ENCODE measurements at regions not wholly inside any gene's neighbourhood (a gene's known extent, or its start where the extent isn't known, plus 50 kb on each side); places are given as distances from the start of the nearest gene placed in this dataset.

- DNase-seq: no peak
Measured at GRCh38 chrX:42149765-42150164, 226.4 kb upstream of the CASK start.

GRCh38 chrX:42149281-42149680 lies 225.9 kb upstream of the CASK start:
- ATAC-seq (no peak), DNase-seq (no peak)
- no peaks in the 10 kb centered on the region for H3K36me3 ChIP-seq
- no peaks in the 10 kb centered on the region for H3K9me3 ChIP-seq
- intact Hi-C loops (cut with DNase I): no loop called here
- no peak overlapping the region for H3K4me3 ChIP-seq
- WGBS (ENCODE audit: insufficient coverage, low coverage, low lambda C conversion rate, missing lambda C conversion rate): 63% methylated on average over 2 of the region's 2 CpGs
- no peak overlapping the region for H3K27ac ChIP-seq
- no peaks in the 10 kb centered on the region for H3K4me1 ChIP-seq
- TF ChIP-seq CTCF (IDR thresholded peaks at IDR 0.05) (no peak), POLR2A (IDR thresholded peaks at IDR 0.05) (no peak)
- H3K27me3 ChIP-seq: no peaks in the 10 kb centered on the region

More at GRCh38 chrX:42149765-42150164, 226.4 kb upstream of the CASK start:
- no peak for TF ChIP-seq CTCF (IDR thresholded peaks at IDR 0.05)
- no peak for TF ChIP-seq POLR2A (IDR thresholded peaks at IDR 0.05)
- Histone ChIP-seq H3K36me3 (no peaks in the 10 kb centered on the region), H3K9me3 (no peaks in the 10 kb centered on the region), H3K27ac (no peak overlapping the region), H3K4me1 (no peaks in the 10 kb centered on the region), H3K4me3 (no peak overlapping the region), H3K27me3 (no peaks in the 10 kb centered on the region)
- intact Hi-C loops (cut with DNase I): no loop called here
- 58% methylated on average over 4 of the region's 4 CpGs for WGBS (ENCODE audit: insufficient coverage, low coverage, low lambda C conversion rate, missing lambda C conversion rate)
- ATAC-seq: no peak

- no peak for TF ChIP-seq CTCF (IDR thresholded peaks at IDR 0.05)
- TF ChIP-seq POLR2A (IDR thresholded peaks at IDR 0.05): no peak
- intact Hi-C loops (cut with DNase I): no loop called here
Measured at GRCh38 chrX:42143866-42144592, 220.7 kb upstream of the CASK start.

GRCh38 chrX:42140320-42140719 lies 217.0 kb upstream of the CASK start:
- Histone ChIP-seq H3K4me3 (no peak overlapping the region), H3K36me3 (no peaks in the 10 kb centered on the region), H3K27me3 (no peaks in the 10 kb centered on the region), H3K4me1 (no peaks in the 10 kb centered on the region), H3K9me3 (no peaks in the 10 kb centered on the region), H3K27ac (no peak overlapping the region)
- DNase-seq (no peak), ATAC-seq (no peak)
- TF ChIP-seq CTCF (IDR thresholded peaks at IDR 0.05) (no peak), POLR2A (IDR thresholded peaks at IDR 0.05) (no peak)
- intact Hi-C loops (cut with DNase I): no loop called here

More at GRCh38 chrX:42143866-42144592, 220.7 kb upstream of the CASK start:
- H3K4me1 ChIP-seq: no peaks in the 10 kb centered on the region
- H3K4me3 ChIP-seq: no peak overlapping the region
- no peaks in the 10 kb centered on the region for H3K9me3 ChIP-seq
- no peaks in the 10 kb centered on the region for H3K36me3 ChIP-seq
- ATAC-seq: no peak
- no peaks in the 10 kb centered on the region for H3K27me3 ChIP-seq
- no peak overlapping the region for H3K27ac ChIP-seq
- WGBS (ENCODE audit: insufficient coverage, low coverage, low lambda C conversion rate, missing lambda C conversion rate): 42% methylated on average over 5 of the region's 5 CpGs
- DNase-seq: no peak
